GM19395 (cell line): ENCODE measurements at regions not wholly inside any gene's neighbourhood (a gene's known extent, or its start where the extent isn't known, plus 50 kb on each side); places are given as distances from the start of the nearest gene placed in this dataset.
"Not testable (repeated sequence)": the region's sequence is repeated elsewhere in the genome, so short reads cannot be mapped to it uniquely, and the experiment has no call there.

Experiments
- ATAC-seq: cut with Tn5 transposase; IDR thresholded peaks from one replicate; pipeline ENCODE4 v1.9.1; 2021; ENCODE audit warnings: mild to moderate bottlenecking, moderate library complexity; ENCODE audit not compliant: unreplicated experiment

- no peak for ATAC-seq
Observed at GRCh38 chr15:38002883-38003477, 68.5 kb downstream of the TMCO5A start.

DNA sequence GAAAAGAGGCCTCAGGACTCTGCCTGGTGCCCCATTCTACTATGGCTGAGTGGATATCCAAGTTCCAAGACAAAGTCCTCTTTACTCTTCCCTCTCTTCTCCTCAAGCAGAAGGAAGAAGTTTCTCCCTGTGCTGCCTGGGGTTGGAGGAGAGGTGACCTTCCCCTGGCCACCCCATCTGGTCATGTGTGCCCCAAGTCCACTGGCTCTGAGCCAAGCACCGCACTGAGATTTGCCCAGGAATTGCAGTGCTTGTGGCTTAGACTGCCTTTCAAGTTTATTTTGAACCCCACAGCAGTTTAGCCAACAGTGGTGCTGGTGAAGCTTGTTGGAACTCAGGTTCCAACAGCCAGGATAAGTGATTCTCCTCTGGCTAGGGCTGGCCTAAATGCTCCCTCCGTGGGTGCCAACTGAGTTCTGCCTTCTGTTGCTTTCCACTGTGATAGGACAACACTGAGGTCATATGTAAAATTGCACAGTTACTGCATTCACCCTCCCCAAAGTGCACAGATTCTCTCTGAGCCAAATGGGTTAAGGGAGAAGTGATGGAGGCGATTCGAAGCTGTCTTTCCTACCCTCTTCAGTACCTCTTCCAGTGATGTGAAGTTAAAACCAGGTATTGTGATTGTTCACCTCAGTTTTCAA, 69.9 kb downstream of the TMCO5A start:
- ATAC-seq: no peak

- no peak for ATAC-seq
Observed at GRCh38 chr15:38005953-38006808, 71.7 kb downstream of the TMCO5A start.

DNA sequence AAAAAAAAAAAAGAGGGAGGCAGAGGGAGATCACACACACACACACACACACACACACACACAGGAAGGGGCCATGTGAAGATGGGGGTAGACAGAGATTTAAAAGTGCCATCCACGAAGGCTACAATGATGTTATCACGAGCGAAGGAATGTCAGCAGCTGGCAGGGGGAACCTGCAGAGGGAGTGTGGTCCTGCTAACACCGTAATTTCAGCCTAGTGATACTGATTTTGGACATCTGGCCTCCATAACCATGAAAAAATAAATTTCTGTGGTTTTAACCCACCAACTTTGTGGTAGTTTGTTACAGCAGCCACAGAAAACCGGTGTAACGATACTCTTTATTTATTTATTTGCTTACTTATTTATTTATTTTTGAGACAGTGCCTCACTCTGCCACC, 76.0 kb downstream of the TMCO5A start:
- ATAC-seq: no peak

DNA sequence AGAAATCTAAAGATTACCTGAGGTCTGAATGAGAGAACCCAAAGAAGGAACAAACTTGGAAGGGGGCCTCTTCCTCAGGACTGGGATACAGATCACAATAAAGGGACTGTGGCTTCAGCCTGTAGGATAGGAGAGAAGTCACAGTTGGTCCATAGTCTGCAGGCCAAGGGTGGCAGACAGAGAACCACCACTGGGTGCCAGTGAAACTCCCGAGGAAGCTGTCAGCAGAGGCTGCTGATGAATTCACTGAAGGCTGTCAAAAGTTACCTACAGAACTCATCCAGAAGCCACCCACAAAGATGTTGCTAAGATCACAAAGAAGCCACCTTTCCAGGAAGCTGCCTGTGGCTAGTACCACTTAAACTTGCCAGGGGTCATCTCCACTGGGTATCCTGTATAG, 78.5 kb downstream of the TMCO5A start:
- ATAC-seq: no peak

DNA sequence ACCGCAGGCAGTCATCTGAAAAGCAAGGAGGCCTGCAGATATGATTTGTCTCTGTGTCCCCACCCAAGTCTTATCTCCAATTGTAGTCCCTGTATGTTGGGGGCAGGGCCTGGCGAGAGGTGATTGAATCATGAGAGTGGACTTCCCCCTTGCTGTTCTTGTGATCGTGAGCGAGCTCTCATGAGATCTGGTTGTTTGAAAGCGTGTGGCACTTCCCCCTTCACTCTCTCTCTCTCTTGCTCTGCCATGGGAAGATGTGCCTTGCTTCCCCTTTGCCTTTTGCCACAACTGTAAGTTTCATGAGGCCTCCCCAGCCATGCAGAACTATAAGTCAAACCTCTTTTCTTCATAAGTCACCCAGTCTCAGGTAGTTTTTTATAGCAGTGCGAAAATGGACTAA, 83.3 kb downstream of the TMCO5A start:
- no peak for ATAC-seq

- ATAC-seq: no peak
Observed at GRCh38 chr15:38019066-38019465, 84.6 kb downstream of the TMCO5A start.

GRCh38 chr15:38021259-38021658, 86.8 kb downstream of the TMCO5A start:
- no peak for ATAC-seq

DNA sequence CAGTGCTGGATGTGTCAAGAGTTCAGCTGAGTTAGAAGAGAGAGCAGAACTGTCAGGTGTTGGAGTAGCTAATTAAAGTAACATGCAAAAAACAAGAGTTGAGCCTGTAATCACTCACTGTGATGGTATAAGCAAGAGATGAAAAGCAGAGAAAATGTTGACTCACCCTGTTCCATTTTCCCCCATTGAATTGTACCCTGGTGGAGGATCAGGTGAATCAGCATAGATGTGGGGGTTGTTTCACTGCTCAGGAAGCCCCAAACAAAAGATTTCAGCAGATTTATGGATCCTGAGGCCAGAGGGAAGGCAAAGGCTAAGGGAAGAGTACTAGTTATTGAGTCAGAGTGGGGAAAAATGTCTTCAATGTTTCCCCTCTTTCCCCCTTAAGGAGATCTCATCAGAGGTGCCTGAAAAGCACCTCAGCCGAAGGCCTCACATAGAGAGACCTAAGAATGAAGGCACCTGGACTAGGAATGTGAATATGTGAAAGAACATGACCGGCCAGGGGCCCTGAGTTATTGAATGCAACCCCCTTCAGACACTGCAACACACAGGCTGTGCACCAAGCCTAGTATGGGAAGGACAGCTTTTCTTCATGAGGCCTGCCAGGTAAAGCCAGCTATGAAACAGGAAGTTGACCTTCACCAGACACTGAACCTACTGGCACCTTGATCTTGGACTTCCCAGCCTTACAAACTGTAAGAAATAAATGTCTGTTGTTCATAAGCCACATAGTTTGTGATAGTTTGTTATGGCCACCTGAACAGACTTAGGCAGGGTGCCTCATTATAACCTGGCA, 90.1 kb downstream of the TMCO5A start:
- ATAC-seq: no peak

- not testable (repeated sequence) for ATAC-seq
Observed at GRCh38 chr15:38025656-38026055, 91.2 kb downstream of the TMCO5A start.

- no peak for ATAC-seq
Observed at GRCh38 chr15:38028869-38029268, 94.4 kb downstream of the TMCO5A start.

DNA sequence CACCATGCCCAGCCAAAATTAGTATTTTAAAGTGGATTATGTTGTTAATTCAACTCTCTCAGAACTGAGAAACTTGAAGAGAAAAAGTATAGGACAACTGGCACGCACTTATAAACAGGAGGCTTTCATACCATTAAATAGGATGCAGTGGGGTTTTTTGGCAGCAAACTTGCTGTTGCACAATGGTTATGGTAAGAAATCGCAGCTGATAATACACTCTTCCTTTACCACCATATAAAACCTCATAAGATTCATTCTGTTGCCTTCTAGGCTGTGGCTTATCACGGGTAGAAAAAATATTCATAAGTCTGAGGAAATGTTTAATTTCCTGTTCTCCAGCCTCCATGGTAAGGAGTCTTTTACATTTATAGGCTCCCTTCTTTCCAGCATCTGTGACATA, 95.3 kb downstream of the TMCO5A start:
- ATAC-seq: no peak

DNA sequence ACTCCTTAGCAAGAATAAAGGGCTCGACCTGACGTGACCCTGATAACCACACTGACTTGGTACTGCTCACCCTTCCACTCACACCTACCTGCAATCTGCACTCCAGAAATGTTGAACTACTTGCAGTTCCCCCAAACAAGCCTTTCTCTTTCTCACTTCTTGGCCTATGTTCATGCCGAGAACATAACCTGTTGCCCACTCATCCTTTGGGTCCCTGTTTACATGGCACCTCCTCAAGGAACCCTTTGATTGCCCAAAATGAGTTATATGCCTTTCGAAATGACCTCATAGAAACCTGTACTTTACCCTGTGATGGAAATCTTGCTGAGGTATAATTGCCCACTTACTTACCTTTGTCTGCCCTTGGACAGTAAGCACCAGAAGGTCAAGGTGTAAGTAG, 96.2 kb downstream of the TMCO5A start:
- no peak for ATAC-seq

- no peak for ATAC-seq
Observed at GRCh38 chr15:38035701-38036100, 101.3 kb downstream of the TMCO5A start.

DNA sequence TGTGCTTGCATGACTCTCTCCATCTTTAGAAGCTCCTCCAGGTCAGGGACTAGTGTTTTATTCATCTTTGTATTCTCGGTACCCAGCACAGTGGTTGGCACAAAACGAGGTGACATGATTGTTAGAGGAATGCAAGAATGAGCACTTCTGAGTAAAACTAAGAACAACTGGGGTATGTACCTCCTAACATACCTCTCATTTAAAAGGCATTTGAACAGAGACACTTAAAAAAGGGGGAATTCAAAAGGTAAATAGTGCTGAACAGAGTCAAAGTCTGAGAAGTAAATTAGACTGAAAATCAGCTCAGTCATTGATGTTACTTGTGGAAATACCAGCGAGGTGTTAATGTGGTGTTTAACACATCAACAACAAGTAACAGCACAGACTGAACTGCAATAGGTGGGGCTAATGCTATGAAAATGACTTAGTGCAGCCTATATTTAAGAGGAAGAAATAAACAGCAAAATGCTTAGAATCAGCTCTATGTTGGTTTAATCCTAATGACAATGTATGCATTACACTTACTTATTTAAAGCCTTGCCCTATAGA, 102.4 kb downstream of the TMCO5A start:
- no peak for ATAC-seq

DNA sequence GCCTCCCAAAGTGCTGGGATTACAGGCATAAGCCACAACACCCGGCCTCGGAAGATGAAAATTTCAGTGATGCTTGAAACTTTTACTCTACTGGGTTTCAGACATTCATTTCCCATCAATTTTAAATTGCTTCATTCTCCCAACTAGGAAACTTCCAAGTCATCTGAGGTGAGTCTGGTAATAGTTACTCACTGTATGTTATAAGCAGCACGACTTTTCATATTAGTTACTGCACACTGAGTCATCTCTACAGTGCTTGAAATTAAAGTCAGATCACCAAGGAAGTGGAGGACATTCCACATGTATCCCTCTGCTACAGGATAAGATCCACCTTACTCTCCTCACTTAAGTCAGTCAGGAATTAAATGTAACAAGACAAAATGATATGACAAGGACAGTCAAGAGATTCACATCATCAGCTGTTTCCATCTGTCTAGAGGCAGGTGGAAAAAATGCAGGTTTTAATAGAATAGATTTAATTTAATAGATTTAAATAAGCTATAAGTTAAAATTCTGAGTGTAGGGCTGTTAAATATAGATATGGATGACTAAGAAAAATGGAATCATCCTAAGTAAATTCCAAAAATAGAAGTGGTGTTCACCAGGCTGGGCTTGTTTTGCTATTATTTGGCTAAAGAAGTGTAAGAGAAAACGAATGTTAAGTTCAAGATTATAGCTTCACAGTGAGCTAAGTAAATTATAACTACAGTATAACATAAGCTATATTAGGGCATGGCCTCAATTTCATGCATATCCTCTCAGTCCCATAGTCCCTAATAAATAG, 104.4 kb downstream of the TMCO5A start:
- no peak for ATAC-seq

DNA sequence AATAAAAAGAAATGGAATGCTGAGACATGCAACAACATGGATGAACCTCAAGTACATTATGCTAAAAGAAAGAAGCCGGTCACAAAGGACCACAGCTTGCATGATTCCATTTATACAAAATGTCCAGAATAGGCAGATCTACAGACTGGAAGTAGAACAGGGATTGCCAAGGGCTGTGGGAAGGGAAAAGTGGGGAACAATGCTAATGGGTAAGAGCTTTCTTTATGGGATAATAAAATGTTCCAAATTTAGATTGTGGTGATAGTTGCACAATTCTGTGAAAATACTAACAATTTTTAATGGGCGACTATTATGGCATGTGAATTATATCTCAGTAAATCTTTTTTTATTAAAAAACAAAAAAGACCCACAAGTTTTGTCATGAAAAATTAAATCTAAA, 106.2 kb downstream of the TMCO5A start:
- no peak for ATAC-seq

DNA sequence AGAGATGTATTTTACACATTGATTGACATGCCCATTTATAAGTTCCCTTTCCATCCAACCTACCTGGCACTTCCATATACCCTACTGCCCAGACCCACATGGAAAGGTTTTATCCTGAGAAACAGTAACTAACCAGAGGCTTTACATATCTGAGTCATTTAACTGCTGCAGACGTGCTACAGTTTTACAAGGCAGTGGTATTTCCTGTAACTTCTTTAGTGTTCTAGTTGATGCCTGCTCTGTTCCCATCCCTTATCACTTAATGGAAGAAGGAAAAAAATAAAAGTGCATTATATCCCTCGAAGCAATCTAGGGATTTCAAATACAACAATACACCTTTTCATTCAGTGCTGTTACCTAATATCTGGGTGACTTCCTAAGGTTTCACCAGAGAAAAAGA, 107.1 kb downstream of the TMCO5A start:
- ATAC-seq: no peak

DNA sequence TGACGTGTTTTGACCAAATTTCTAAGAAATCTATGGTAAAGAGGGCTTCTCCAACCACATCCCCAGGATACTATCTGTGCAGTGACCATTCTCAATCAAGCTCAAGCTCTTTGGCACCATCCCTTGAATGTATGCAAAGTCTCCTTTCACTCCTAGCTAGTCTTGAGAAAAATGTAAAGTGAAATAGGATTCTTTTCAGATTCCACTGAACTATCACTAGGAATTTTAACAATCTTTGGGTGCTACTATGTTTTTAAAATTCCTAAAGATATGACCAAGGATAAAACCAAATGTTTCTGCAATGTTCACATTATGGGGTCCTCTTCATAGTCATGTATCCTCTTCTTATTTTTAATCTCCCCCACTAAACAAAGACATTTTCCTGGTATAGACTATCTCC, 107.8 kb downstream of the TMCO5A start:
- ATAC-seq: no peak
